Peyer's patch (tissue), 4 donors: ENCODE measurements at regions not wholly inside any gene's neighbourhood (a gene's known extent, or its start where the extent isn't known, plus 50 kb on each side); places are given as distances from the start of the nearest gene placed in this dataset.

ENCODE experiments used
- CTCF ChIP-seq, 6 experiments: fragments of 450-650 bp in 4 of 6; fragments of 200-600 bp in 2 of 6; sonication (generic) in 1 of 6; IDR thresholded peaks; one replicate each; pipeline ENCODE4 v1.5.1; 2017 to 2019; ENCODE audit warnings: antibody characterized with exemption in 6 of 6, mild to moderate bottlenecking in 3 of 6, moderate library complexity in 1 of 6
- POLR2A ChIP-seq, 2 donors: fragments of 450-650 bp; IDR thresholded peaks; one replicate each; pipeline ENCODE4 v1.5.1; 2017; ENCODE audit warnings: antibody characterized with exemption in 2 of 2, mild to moderate bottlenecking in 2 of 2, moderate library complexity in 2 of 2

- no peak for TF ChIP-seq CTCF (IDR thresholded peaks at IDR 0.05)
- no peak for TF ChIP-seq POLR2A (IDR thresholded peaks at IDR 0.05)
Observed at GRCh38 chr6:82068721-82069120, 178.8 kb downstream of the IBTK start.
